C4-2B (cell line): ENCODE measurements at regions not wholly inside any gene's neighbourhood (a gene's known extent, or its start where the extent isn't known, plus 50 kb on each side); places are given as distances from the start of the nearest gene placed in this dataset.

Experiments
- CTCF ChIP-seq: fragments of 450-650 bp; conservative IDR thresholded peaks from 2 replicates; pipeline ENCODE4 v1.5.1; 2017; ENCODE audit warnings: mild to moderate bottlenecking
- ZFX ChIP-seq: fragments of 450-650 bp; IDR thresholded peaks from 2 replicates; pipeline ENCODE4 v1.6.1; 2017

DNA sequence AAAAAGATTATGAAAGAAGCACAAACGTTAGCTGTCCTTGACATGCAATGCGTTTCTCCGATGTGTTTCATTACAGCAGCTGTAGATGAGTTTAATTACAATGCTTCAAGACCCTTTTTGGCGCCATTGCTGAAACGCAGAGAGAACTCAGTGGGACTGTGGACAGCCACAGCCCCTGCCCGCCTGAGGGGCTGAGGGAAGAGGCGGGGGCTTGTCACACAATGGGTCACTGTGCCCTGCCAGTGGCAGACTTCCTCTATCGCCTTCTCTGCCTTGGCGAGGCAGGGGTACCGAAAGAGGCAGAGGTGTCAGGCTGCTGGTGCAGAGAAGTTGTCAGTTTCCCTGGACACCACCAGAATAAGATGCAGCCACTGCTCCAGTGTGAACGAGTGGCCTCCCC, 252.0 kb downstream of the NR2F2 start:
- no peak for TF ChIP-seq CTCF
- TF ChIP-seq ZFX: no peak
